Right lobe of liver (tissue), 4 donors: ENCODE measurements at regions not wholly inside any gene's neighbourhood (a gene's known extent, or its start where the extent isn't known, plus 50 kb on each side); places are given as distances from the start of the nearest gene placed in this dataset.

ENCODE experiments used
- POLR2A ChIP-seq: fragments of 450-650 bp; IDR thresholded peaks from one replicate; pipeline ENCODE4 v1.6.1; 2017; ENCODE audit warnings: antibody characterized with exemption, mild to moderate bottlenecking
- TF ChIP-seq, protein P1 (sequence below), 4 donors: fragments of 200-600 bp in 3 of 4; fragments of 450-650 bp in 1 of 4; IDR thresholded peaks; one replicate each; pipeline versions ENCODE4 v1.5.1 to v1.8.0; 2016 to 2022; ENCODE audit warnings: antibody characterized with exemption in 4 of 4, mild to moderate bottlenecking in 2 of 4
- donor health status: DM: no; HTN: no; CAD: no.
- donor health status: DM: no; HTN: no; CAD: no.
- donor health status: DM: no; HTN: yes; CAD: no.

DNA sequence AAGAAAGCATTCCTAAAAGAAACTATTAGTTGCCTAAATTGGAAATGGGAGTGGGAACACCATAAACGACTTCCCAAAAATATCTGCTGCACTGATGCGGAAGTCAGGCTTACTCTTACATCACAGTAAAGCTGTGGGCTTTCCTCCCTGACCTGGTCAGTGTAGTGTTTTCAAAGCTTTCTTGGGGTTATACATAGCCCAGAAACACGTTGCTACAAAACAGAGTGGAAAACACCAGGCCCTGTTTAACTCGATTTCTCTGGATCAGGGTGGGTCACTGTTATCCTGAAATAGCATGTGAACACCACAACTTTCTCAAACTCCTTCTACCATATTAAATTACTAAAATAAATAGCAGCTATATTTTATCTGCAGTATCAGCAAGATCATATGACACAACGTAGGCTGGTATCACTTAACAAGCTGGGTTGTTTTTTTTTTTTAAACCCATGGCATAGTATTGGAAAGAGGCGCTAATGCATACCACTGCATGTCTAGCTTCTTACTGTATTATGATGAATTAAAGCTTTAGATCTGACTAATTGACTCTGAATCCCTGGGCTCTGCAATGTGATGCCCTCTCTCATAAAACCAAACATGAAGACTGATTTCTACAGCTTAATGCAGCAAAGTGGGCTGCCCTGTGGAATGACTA is 184.6 kb downstream of the TGFB2 start:
- TF ChIP-seq, protein P1, sequence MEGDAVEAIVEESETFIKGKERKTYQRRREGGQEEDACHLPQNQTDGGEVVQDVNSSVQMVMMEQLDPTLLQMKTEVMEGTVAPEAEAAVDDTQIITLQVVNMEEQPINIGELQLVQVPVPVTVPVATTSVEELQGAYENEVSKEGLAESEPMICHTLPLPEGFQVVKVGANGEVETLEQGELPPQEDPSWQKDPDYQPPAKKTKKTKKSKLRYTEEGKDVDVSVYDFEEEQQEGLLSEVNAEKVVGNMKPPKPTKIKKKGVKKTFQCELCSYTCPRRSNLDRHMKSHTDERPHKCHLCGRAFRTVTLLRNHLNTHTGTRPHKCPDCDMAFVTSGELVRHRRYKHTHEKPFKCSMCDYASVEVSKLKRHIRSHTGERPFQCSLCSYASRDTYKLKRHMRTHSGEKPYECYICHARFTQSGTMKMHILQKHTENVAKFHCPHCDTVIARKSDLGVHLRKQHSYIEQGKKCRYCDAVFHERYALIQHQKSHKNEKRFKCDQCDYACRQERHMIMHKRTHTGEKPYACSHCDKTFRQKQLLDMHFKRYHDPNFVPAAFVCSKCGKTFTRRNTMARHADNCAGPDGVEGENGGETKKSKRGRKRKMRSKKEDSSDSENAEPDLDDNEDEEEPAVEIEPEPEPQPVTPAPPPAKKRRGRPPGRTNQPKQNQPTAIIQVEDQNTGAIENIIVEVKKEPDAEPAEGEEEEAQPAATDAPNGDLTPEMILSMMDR (IDR thresholded peaks at IDR 0.05): no peak
- no peak for TF ChIP-seq POLR2A
